ENCODE measurements at regions not wholly inside any gene's neighbourhood (a gene's known extent, or its start where the extent isn't known, plus 50 kb on each side); places are given as distances from the start of the nearest gene placed in this dataset.
A peak's percentile ranks its signal among the peaks of the same experiment; 100 is the strongest.

GRCh38 chr13:73334445-73334844 lies 275.6 kb downstream of the KLF5 start:
- no peak for TF ChIP-seq CTCF (conservative IDR thresholded peaks at IDR 0.05; ENCODE audit: low read depth, low read length)
- TF ChIP-seq NFE2L2 (IDR thresholded peaks at IDR 0.05; ENCODE audit: low read depth, low read length), result peak; percentile 70
- TF ChIP-seq ELK1 (IDR thresholded peaks at IDR 0.05; ENCODE audit: borderline replicate concordance, low read depth, low read length), result no peak
- TF ChIP-seq POLR2A (IDR thresholded peaks at IDR 0.05; ENCODE audit: low read depth, low read length), result no peak
